A549 (cell line): ENCODE measurements at regions not wholly inside any gene's neighbourhood (a gene's known extent, or its start where the extent isn't known, plus 50 kb on each side); places are given as distances from the start of the nearest gene placed in this dataset.

Source experiments
- CTCF ChIP-seq: fragments of >200 bp; sonication (Bioruptor Twin); formaldehyde crosslinking; IDR thresholded peaks from 3 replicates; pipeline ENCODE4 v1.5.1; 2016
- E2F6 ChIP-seq: IDR thresholded peaks from 2 replicates; pipeline ENCODE4 v1.6.1; 2012; ENCODE audit warnings: low read depth, borderline replicate concordance
- POLR2A ChIP-seq: IDR thresholded peaks from 2 replicates; pipeline ENCODE4 v1.6.1; 2012; ENCODE audit warnings: mild to moderate bottlenecking, low read length
- POLR2AphosphoS2 ChIP-seq: conservative IDR thresholded peaks from 2 replicates; pipeline ENCODE4 v1.6.1; 2012; ENCODE audit warnings: low read length, improper control_type of control experiment, inconsistent platforms

- TF ChIP-seq E2F6, result no peak
- no peak for TF ChIP-seq CTCF
- no peak for TF ChIP-seq POLR2AphosphoS2
- TF ChIP-seq POLR2A, result no peak
Observed at GRCh38 chr5:23412515-23412914, 94.9 kb upstream of the PRDM9 start.
